HL-60 (cell line): ENCODE measurements at regions not wholly inside any gene's neighbourhood (a gene's known extent, or its start where the extent isn't known, plus 50 kb on each side); places are given as distances from the start of the nearest gene placed in this dataset.

Source experiments
- CTCF ChIP-seq: IDR thresholded peaks from one replicate; pipeline ENCODE4 v1.5.1; 2011; ENCODE audit warnings: low read length, control low read depth, inconsistent platforms; ENCODE audit not compliant: insufficient read depth
- GABPA ChIP-seq: IDR thresholded peaks from 2 replicates; pipeline ENCODE4 v1.6.1; 2012; ENCODE audit warnings: low read depth
- POLR2AphosphoS5 ChIP-seq: IDR thresholded peaks from 2 replicates; pipeline ENCODE4 v1.6.1; 2012; ENCODE audit warnings: low read depth
- TF ChIP-seq, protein P1 (sequence below): IDR thresholded peaks from 2 replicates; pipeline ENCODE4 v1.6.1; 2012; ENCODE audit warnings: low read depth; ENCODE audit not compliant: insufficient replicate concordance

DNA sequence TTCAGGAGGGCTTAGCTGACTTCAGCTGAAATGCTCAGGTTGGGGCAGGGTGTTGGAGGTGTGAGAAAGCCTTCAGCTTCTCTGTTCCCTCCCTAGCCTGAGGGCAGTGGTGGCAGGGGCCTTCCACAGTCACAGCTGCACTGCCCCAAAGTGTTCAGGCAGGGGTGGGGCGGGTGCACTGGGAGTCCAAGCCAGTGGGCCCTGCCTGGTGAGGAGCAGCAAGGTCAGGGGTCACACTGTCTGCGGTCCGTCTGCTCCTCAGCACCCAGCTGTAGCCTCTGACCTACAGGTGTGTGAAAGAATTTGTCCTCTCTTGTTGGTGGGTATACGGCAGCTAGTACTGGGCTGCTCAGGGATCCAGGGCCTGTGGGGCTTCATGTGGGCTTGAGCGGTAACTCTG is 490.4 kb upstream of the NCAM2 start:
- TF ChIP-seq CTCF (no peak), GABPA (no peak), POLR2AphosphoS5 (no peak)
- TF ChIP-seq, protein P1, sequence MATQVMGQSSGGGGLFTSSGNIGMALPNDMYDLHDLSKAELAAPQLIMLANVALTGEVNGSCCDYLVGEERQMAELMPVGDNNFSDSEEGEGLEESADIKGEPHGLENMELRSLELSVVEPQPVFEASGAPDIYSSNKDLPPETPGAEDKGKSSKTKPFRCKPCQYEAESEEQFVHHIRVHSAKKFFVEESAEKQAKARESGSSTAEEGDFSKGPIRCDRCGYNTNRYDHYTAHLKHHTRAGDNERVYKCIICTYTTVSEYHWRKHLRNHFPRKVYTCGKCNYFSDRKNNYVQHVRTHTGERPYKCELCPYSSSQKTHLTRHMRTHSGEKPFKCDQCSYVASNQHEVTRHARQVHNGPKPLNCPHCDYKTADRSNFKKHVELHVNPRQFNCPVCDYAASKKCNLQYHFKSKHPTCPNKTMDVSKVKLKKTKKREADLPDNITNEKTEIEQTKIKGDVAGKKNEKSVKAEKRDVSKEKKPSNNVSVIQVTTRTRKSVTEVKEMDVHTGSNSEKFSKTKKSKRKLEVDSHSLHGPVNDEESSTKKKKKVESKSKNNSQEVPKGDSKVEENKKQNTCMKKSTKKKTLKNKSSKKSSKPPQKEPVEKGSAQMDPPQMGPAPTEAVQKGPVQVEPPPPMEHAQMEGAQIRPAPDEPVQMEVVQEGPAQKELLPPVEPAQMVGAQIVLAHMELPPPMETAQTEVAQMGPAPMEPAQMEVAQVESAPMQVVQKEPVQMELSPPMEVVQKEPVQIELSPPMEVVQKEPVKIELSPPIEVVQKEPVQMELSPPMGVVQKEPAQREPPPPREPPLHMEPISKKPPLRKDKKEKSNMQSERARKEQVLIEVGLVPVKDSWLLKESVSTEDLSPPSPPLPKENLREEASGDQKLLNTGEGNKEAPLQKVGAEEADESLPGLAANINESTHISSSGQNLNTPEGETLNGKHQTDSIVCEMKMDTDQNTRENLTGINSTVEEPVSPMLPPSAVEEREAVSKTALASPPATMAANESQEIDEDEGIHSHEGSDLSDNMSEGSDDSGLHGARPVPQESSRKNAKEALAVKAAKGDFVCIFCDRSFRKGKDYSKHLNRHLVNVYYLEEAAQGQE = no peak
